ENCODE measurements at regions not wholly inside any gene's neighbourhood (a gene's known extent, or its start where the extent isn't known, plus 50 kb on each side); places are given as distances from the start of the nearest gene placed in this dataset.

- intact Hi-C loops (cut with DNase I) = no loop called here
- DNase-seq = no peak
- no peaks in the 10 kb centered on the region for H3K27me3 ChIP-seq
- no peak for TF ChIP-seq CTCF (IDR thresholded peaks at IDR 0.05)
- no peaks in the 10 kb centered on the region for H3K4me1 ChIP-seq
- ATAC-seq = no peak
- no peaks in the 10 kb centered on the region for H3K36me3 ChIP-seq
- no peak for FAIRE-seq
- no peak overlapping the region for H3K27ac ChIP-seq
- no peak overlapping the region for H3K4me3 ChIP-seq
- WGBS, 2 donors = 50 to 51% methylated on average over 1 of the region's 1 CpG
- no peaks in the 10 kb centered on the region for H3K9me3 ChIP-seq
These were observed 1969.1 kb downstream of the MRPL39 start for GRCh38 chr21:23638131-23638695.

GRCh38 chr21:23633447-23633940, 1973.8 kb downstream of the MRPL39 start:
- H3K27ac ChIP-seq = no peak overlapping the region
- no peak for ATAC-seq
- intact Hi-C loops (cut with DNase I) = no loop called here
- no peak for TF ChIP-seq CTCF (IDR thresholded peaks at IDR 0.05)
- WGBS, 2 donors = 28 to 30% methylated on average over 5 of the region's 5 CpGs
- no peaks in the 10 kb centered on the region for H3K27me3 ChIP-seq
- H3K4me1 ChIP-seq = no peaks in the 10 kb centered on the region
- no peak for DNase-seq
- FAIRE-seq = no peak
- H3K9me3 ChIP-seq = no peaks in the 10 kb centered on the region
- H3K4me3 ChIP-seq = no peak overlapping the region
- H3K36me3 ChIP-seq = no peaks in the 10 kb centered on the region

GRCh38 chr21:23624281-23624680, 1983.0 kb downstream of the MRPL39 start:
- no peak for FAIRE-seq
- Histone ChIP-seq H3K4me1 (no peaks in the 10 kb centered on the region), H3K9me3 (no peaks in the 10 kb centered on the region), H3K4me3 (no peak overlapping the region), H3K27ac (no peak overlapping the region), H3K36me3 (no peaks in the 10 kb centered on the region), H3K27me3 (no peaks in the 10 kb centered on the region)
- ATAC-seq = no peak
- no peak for DNase-seq
- WGBS, 2 donors = 34 to 39% methylated on average over 3 of the region's 3 CpGs
- no peak for TF ChIP-seq CTCF (IDR thresholded peaks at IDR 0.05)
- intact Hi-C loops (cut with DNase I) = no loop called here

GRCh38 chr21:23613014-23613413, 1994.3 kb downstream of the MRPL39 start:
- H3K4me1 ChIP-seq = no peaks in the 10 kb centered on the region
- TF ChIP-seq CTCF (IDR thresholded peaks at IDR 0.05) = no peak
- no peak for DNase-seq
- no peaks in the 10 kb centered on the region for H3K27me3 ChIP-seq
- H3K27ac ChIP-seq = no peak overlapping the region
- ATAC-seq = no peak
- H3K36me3 ChIP-seq = no peaks in the 10 kb centered on the region
- intact Hi-C loops (cut with DNase I) = no loop called here
- H3K9me3 ChIP-seq = no peaks in the 10 kb centered on the region
- 41 to 56% methylated on average over 4 of the region's 4 CpGs for WGBS, 2 donors
- FAIRE-seq = no peak
- no peak overlapping the region for H3K4me3 ChIP-seq

GRCh38 chr21:23612210-23612609, 1995.1 kb downstream of the MRPL39 start:
- H3K36me3 ChIP-seq = no peaks in the 10 kb centered on the region
- no peak overlapping the region for H3K4me3 ChIP-seq
- H3K9me3 ChIP-seq = no peaks in the 10 kb centered on the region
- DNase-seq (no peak), FAIRE-seq (no peak), ATAC-seq (no peak)
- no peak for TF ChIP-seq CTCF (IDR thresholded peaks at IDR 0.05)
- intact Hi-C loops (cut with DNase I) = no loop called here
- no peak overlapping the region for H3K27ac ChIP-seq
- H3K27me3 ChIP-seq = no peaks in the 10 kb centered on the region
- 27 to 41% methylated on average over 1 of the region's 1 CpG for WGBS, 2 donors
- H3K4me1 ChIP-seq = no peaks in the 10 kb centered on the region

Data from pancreas (tissue), 10 donors.